Hepatocyte (in vitro differentiated cells): ENCODE measurements at regions not wholly inside any gene's neighbourhood (a gene's known extent, or its start where the extent isn't known, plus 50 kb on each side); places are given as distances from the start of the nearest gene placed in this dataset.
"Not testable (repeated sequence)": the region's sequence is repeated elsewhere in the genome, so short reads cannot be mapped to it uniquely, and the experiment has no call there.

Source experiments
- DNase-seq: peaks from one replicate; pipeline ENCODE4 v3.0.0-alpha.2; 2016; ENCODE audit warnings: low spot score
- H2AFZ ChIP-seq: fragments of 200-600 bp; sonication (generic); 2 replicates; pipeline ENCODE4 v1.6.0; 2016; ENCODE audit warnings: antibody characterized with exemption, mild to moderate bottlenecking
- H3K27ac ChIP-seq: fragments of 200-600 bp; sonication (generic); 2 replicates; pipeline ENCODE4 v1.5.1; 2016; ENCODE audit warnings: mild to moderate bottlenecking
- H3K27me3 ChIP-seq: fragments of 200-600 bp; sonication (generic); 2 replicates; pipeline ENCODE4 v1.6.1; 2016
- H3K36me3 ChIP-seq: fragments of 200-600 bp; sonication (generic); replicated peaks from 2 replicates; pipeline ENCODE4 v1.5.1; 2016; ENCODE audit warnings: low read depth; ENCODE audit not compliant: insufficient read depth
- H3K4me1 ChIP-seq: fragments of 200-600 bp; sonication (generic); 2 replicates; pipeline ENCODE4 v1.5.1; 2016; ENCODE audit warnings: mild to moderate bottlenecking, moderate library complexity; ENCODE audit not compliant: insufficient read depth
- H3K4me2 ChIP-seq: fragments of 200-600 bp; sonication (generic); 2 replicates; pipeline ENCODE4 v1.6.0; 2016
- H3K4me3 ChIP-seq: fragments of 200-600 bp; sonication (generic); 2 replicates; pipeline ENCODE4 v1.5.1; 2016; ENCODE audit warnings: mild to moderate bottlenecking
- H3K79me2 ChIP-seq: fragments of 200-600 bp; sonication (generic); 2 replicates; pipeline ENCODE4 v1.6.0; 2017; ENCODE audit warnings: mild to moderate bottlenecking
- H3K9me2 ChIP-seq: fragments of 200-600 bp; sonication (generic); replicated peaks from 2 replicates; pipeline ENCODE4 v1.6.0; 2017; ENCODE audit warnings: mild to moderate bottlenecking; ENCODE audit not compliant: insufficient read depth
- H3K9me3 ChIP-seq: fragments of 200-600 bp; sonication (generic); 2 replicates; pipeline ENCODE4 v1.5.1; 2016; ENCODE audit warnings: low read depth, mild to moderate bottlenecking
- H4K20me1 ChIP-seq: fragments of 200-600 bp; sonication (generic); 2 replicates; pipeline ENCODE4 v1.6.0; 2016; ENCODE audit warnings: mild to moderate bottlenecking; ENCODE audit not compliant: insufficient read depth, poor library complexity, severe bottlenecking
- CTCF ChIP-seq: fragments of 200-600 bp; sonication (generic); IDR thresholded peaks from 2 replicates; pipeline ENCODE4 v1.5.1; 2016; ENCODE audit warnings: antibody characterized with exemption, mild to moderate bottlenecking; ENCODE audit not compliant: poor library complexity
- EZH2 ChIP-seq: fragments of 200-600 bp; sonication (generic); IDR thresholded peaks from 2 replicates; pipeline ENCODE4 v1.6.1; 2016; ENCODE audit warnings: antibody characterized with exemption, mild to moderate bottlenecking, borderline replicate concordance
- EZH2phosphoT487 ChIP-seq: fragments of 200-600 bp; sonication (generic); IDR thresholded peaks from one replicate; pipeline ENCODE4 v1.6.1; 2018; ENCODE audit warnings: antibody characterized with exemption, mild to moderate bottlenecking, low read depth, moderate library complexity; ENCODE audit not compliant: unreplicated experiment, severe bottlenecking
- WGBS: methylation state at CpG from one replicate; pipeline ENCODE4 v1.1.6; 2016; ENCODE audit warnings: low lambda C conversion rate; ENCODE audit errors: missing lambda C conversion rate; 5-methylcytosine and 5-hydroxymethylcytosine counted together

- no peak for DNase-seq
- H3K4me2 ChIP-seq, result no peak overlapping the region
- no peaks in the 10 kb centered on the region for H3K9me3 ChIP-seq
- 98% methylated on average over 3 of the region's 3 CpGs for WGBS
- H3K27me3 ChIP-seq, result no peaks in the 10 kb centered on the region
- H2AFZ ChIP-seq, result no peak overlapping the region
- no peaks in the 10 kb centered on the region for H3K79me2 ChIP-seq
- H3K4me1 ChIP-seq, result peaks cover 14% of the 10 kb centered on the region
- no peaks in the 10 kb centered on the region for H3K36me3 ChIP-seq
- H3K4me3 ChIP-seq, result no peak overlapping the region
- H4K20me1 ChIP-seq, result no peaks in the 10 kb centered on the region
- H3K27ac ChIP-seq, result no peak overlapping the region
- H3K9me2 ChIP-seq, result no peaks in the 10 kb centered on the region
- TF ChIP-seq EZH2phosphoT487, result no peak
- no peak for TF ChIP-seq CTCF
- no peak for TF ChIP-seq EZH2
These were observed 73.5 kb upstream of the GRIN2A start for GRCh38 chr16:10255728-10256127.

- H4K20me1 ChIP-seq, result no peaks in the 10 kb centered on the region
- H3K4me1 ChIP-seq, result peaks cover 14% of the 10 kb centered on the region
- H3K36me3 ChIP-seq, result no peaks in the 10 kb centered on the region
- no peaks in the 10 kb centered on the region for H3K9me3 ChIP-seq
- H3K27ac ChIP-seq, result peak overlapping the region; percentile 80
- H2AFZ ChIP-seq, result peak overlapping the region; percentile 6
- peak overlapping the region; percentile 26 for H3K4me2 ChIP-seq
- H3K4me3 ChIP-seq, result no peak overlapping the region
- H3K27me3 ChIP-seq, result no peaks in the 10 kb centered on the region
- no peaks in the 10 kb centered on the region for H3K79me2 ChIP-seq
- peak; percentile 77 for DNase-seq
- TF ChIP-seq CTCF (peak; percentile 74), EZH2phosphoT487 (no peak)
- WGBS, result 22% methylated on average over 11 of the region's 17 CpGs
- no peaks in the 10 kb centered on the region for H3K9me2 ChIP-seq
These were observed 74.8 kb upstream of the GRIN2A start for GRCh38 chr16:10256784-10257641.

- Histone ChIP-seq H3K4me1 (peaks cover 14% of the 10 kb centered on the region), H3K27ac (peak overlapping the region; percentile 80), H3K4me2 (peak overlapping the region; percentile 26)
- not testable (repeated sequence) for H3K9me2 ChIP-seq, H4K20me1 ChIP-seq, H3K4me3 ChIP-seq, H3K79me2 ChIP-seq, H3K27me3 ChIP-seq, H2AFZ ChIP-seq, H3K36me3 ChIP-seq, DNase-seq, H3K9me3 ChIP-seq
- 77% methylated on average over 10 of the region's 10 CpGs for WGBS
These were observed 75.5 kb upstream of the GRIN2A start for GRCh38 chr16:10257642-10258251.

- H3K4me3 ChIP-seq, H3K27me3 ChIP-seq, H3K9me2 ChIP-seq, H3K79me2 ChIP-seq, DNase-seq, H3K4me2 ChIP-seq, H3K36me3 ChIP-seq, H4K20me1 ChIP-seq, H3K27ac ChIP-seq, H2AFZ ChIP-seq, H3K9me3 ChIP-seq: not testable (repeated sequence)
- H3K4me1 ChIP-seq, result peaks cover 14% of the 10 kb centered on the region
- 60% methylated on average over 10 of the region's 10 CpGs for WGBS
These were observed 76.8 kb upstream of the GRIN2A start for GRCh38 chr16:10258930-10259603.
